Nephron (organoid): ENCODE measurements at regions not wholly inside any gene's neighbourhood (a gene's known extent, or its start where the extent isn't known, plus 50 kb on each side); places are given as distances from the start of the nearest gene placed in this dataset.
A peak's percentile ranks its signal among the peaks of the same experiment; 100 is the strongest.

Source experiments
- H3K27ac Mint-ChIP-seq, 3 experiments: 2 replicates each; pipeline ENCODE4 v1.8.0; 2020; ENCODE audit warnings: mixed read lengths in 3 of 3, mild to moderate bottlenecking in 2 of 3, moderate library complexity in 1 of 3
- H3K27me3 Mint-ChIP-seq: 2 replicates; pipeline ENCODE4 v1.8.0; 2021; ENCODE audit warnings: low read depth, mild to moderate bottlenecking, moderate library complexity, mixed read lengths
- H3K36me3 Mint-ChIP-seq: 2 replicates; pipeline ENCODE4 v1.8.0; 2020; ENCODE audit warnings: low read depth, mixed read lengths
- H3K4me1 Mint-ChIP-seq: 2 replicates; pipeline ENCODE4 v1.8.0; 2020; ENCODE audit warnings: mixed read lengths
- H3K4me3 Mint-ChIP-seq, 3 experiments: 2 replicates each; pipeline ENCODE4 v1.8.0; 2020; ENCODE audit warnings: mild to moderate bottlenecking in 3 of 3, mixed read lengths in 3 of 3, moderate library complexity in 2 of 3
- H3K9me3 Mint-ChIP-seq: 2 replicates; pipeline ENCODE4 v1.8.0; 2020; ENCODE audit warnings: mixed read lengths
- TF ChIP-seq, protein P1 (sequence below), 3 experiments: fragments of 200-600 bp; sonication (generic); IDR thresholded peaks; one replicate each; pipeline ENCODE4 v1.5.0; 2021; ENCODE audit warnings: antibody characterized with exemption in 3 of 3; ENCODE audit not compliant: unreplicated experiment in 3 of 3

DNA sequence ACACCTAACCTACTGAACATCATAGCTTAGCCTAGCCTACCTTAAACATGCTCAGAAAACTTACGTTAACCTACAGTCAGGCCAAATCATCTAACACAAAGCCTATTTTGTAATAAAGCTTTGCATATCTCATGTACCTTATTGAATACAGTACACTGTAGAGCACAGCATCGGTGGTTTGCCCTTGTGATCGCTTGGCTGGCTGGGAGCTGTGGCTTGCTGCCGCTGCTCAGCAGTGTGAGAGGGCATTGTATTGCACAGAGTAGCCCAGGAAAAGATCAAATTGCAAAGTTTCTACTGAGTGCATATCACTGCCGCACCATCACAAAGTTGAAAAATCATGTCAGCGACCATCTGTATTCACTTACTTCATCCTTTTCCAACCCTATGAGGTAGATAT is 62.3 kb upstream of the NCK2 start:
- H3K4me3 Mint-ChIP-seq = no peak overlapping the region
- H3K27me3 Mint-ChIP-seq = no peaks in the 10 kb centered on the region
- TF ChIP-seq, protein P1, sequence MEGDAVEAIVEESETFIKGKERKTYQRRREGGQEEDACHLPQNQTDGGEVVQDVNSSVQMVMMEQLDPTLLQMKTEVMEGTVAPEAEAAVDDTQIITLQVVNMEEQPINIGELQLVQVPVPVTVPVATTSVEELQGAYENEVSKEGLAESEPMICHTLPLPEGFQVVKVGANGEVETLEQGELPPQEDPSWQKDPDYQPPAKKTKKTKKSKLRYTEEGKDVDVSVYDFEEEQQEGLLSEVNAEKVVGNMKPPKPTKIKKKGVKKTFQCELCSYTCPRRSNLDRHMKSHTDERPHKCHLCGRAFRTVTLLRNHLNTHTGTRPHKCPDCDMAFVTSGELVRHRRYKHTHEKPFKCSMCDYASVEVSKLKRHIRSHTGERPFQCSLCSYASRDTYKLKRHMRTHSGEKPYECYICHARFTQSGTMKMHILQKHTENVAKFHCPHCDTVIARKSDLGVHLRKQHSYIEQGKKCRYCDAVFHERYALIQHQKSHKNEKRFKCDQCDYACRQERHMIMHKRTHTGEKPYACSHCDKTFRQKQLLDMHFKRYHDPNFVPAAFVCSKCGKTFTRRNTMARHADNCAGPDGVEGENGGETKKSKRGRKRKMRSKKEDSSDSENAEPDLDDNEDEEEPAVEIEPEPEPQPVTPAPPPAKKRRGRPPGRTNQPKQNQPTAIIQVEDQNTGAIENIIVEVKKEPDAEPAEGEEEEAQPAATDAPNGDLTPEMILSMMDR (IDR thresholded peaks at IDR 0.05; ENCODE audit: unreplicated experiment in 3 of 3) = no peak
- no peaks in the 10 kb centered on the region for H3K36me3 Mint-ChIP-seq
- no peaks in the 10 kb centered on the region for H3K9me3 Mint-ChIP-seq
- no peaks in the 10 kb centered on the region for H3K4me1 Mint-ChIP-seq
- no peak overlapping the region for H3K27ac Mint-ChIP-seq

DNA sequence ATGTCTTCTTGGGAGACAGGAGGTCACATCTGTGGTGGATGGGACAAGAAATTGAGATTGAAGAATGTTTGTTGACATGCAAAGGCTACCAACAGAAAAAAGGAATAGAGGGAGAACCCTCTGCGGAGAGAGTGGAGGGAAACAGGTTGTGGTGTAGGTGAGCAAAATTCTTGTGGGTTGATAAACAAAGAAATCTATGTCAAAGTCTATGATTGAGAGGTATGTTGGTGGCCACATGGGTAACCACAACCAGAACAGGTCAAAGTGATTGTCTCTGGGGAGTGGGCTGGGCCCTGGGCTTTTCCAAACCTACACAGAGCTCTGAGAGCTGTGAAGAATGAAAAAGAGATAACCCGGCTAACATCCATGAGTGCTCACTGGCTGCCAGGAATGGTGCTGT is 62.8 kb upstream of the NCK2 start:
- H3K27ac Mint-ChIP-seq = no peak overlapping the region

DNA sequence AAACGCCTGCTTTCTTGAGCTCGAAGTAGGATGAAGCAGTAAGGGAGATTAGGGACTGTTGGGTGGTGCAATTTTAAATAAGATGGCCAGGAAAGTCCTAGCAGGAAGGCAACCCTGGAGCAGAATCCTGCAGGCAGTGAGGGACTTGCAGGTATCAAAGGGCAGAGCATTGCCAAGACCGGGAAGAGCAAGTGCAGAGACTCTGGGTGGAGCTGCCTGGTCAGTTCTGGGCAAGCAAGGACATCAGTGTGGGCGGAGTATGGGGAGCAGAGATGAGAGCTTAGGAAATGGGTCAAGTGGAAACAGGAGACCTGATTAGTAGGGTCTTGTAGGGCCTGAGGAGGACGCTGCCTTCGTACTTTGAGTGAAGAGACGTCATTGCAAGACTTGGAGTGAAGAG is 64.4 kb upstream of the NCK2 start:
- TF ChIP-seq, protein P1 (IDR thresholded peaks at IDR 0.05; ENCODE audit: unreplicated experiment in 3 of 3) = no peak
- Mint-ChIP-seq H3K36me3 (no peaks in the 10 kb centered on the region), H3K4me1 (peaks cover 9% of the 10 kb centered on the region), H3K27ac (no peak overlapping the region), H3K4me3 (no peak overlapping the region), H3K9me3 (no peaks in the 10 kb centered on the region), H3K27me3 (no peaks in the 10 kb centered on the region)

More for the DNA sequence above, 62.8 kb upstream of the NCK2 start:
- Mint-ChIP-seq H3K9me3 (no peaks in the 10 kb centered on the region), H3K36me3 (no peaks in the 10 kb centered on the region), H3K4me1 (no peaks in the 10 kb centered on the region), H3K4me3 (no peak overlapping the region), H3K27me3 (no peaks in the 10 kb centered on the region)
- TF ChIP-seq, protein P1 (IDR thresholded peaks at IDR 0.05; ENCODE audit: unreplicated experiment in 3 of 3) = no peak

DNA sequence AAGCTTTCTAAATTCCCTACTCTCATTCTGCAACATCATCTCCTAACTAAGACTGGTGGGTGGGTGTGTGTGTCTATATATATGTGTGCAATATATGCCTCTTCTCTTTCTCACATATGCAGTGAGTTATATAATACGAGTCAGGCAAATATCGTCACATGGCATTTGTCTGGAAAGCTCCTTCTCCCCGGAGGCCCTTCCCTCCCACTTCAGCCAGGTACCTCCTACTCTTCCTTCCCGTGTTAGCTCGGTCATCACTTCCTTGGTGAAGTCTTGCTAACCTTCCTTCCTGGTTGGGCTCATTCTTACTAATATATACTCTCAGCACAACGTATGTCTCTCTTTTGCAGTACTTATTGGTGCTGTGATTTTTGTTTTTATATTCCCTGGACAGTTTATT is 66.4 kb upstream of the NCK2 start:
- H3K4me3 Mint-ChIP-seq = no peak overlapping the region
- H3K9me3 Mint-ChIP-seq = no peaks in the 10 kb centered on the region
- no peaks in the 10 kb centered on the region for H3K36me3 Mint-ChIP-seq
- H3K4me1 Mint-ChIP-seq = peaks cover 23% of the 10 kb centered on the region
- no peak overlapping the region for H3K27ac Mint-ChIP-seq
- TF ChIP-seq, protein P1 (IDR thresholded peaks at IDR 0.05; ENCODE audit: unreplicated experiment in 3 of 3) = no peak
- H3K27me3 Mint-ChIP-seq = no peaks in the 10 kb centered on the region

DNA sequence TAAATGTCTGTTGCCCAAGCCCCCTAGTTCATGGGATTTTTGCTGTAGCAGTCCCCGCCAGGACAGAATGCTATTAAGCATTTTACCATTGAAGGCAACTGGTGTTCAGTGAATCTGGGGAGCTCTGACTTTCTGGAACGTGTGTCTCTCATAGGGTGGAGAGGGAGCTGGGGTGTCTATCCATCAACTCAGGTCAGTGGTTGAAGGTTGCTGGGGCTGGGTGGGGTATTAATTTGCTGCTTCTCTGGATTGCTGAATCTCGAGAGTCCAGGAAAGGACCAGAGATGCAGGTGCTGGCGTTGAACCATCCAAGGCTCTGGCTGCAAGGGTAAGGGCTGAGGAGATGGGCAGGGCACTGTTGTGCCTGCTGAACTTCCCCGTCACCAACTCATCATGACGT is 66.8 kb upstream of the NCK2 start:
- H3K4me3 Mint-ChIP-seq = no peak overlapping the region
- no peaks in the 10 kb centered on the region for H3K27me3 Mint-ChIP-seq
- no peak overlapping the region for H3K27ac Mint-ChIP-seq
- TF ChIP-seq, protein P1 (IDR thresholded peaks at IDR 0.05; ENCODE audit: unreplicated experiment in 3 of 3) = no peak
- H3K9me3 Mint-ChIP-seq = no peaks in the 10 kb centered on the region
- H3K4me1 Mint-ChIP-seq = peaks cover 23% of the 10 kb centered on the region
- no peaks in the 10 kb centered on the region for H3K36me3 Mint-ChIP-seq

DNA sequence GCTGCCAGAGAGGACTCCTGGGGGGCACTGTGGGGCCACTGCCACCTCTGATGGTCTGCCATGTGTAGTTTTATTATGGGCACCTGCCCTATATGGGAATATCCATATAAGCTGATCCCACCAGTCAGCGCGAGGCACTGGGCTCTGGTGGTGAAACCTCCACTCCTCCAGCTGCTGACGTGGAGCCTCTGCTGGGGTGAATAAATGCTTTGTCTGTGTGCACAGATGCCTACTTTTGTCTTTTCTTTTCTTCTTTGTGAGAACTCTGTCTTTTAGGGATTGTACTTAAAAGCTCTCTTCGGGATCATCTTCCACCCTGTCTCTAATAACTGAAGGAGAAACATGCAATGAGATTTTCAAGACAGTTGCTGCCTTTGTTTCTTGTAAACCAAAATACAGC is 68.9 kb upstream of the NCK2 start:
- Mint-ChIP-seq H3K4me3 (no peak overlapping the region), H3K4me1 (peaks cover 23% of the 10 kb centered on the region), H3K27me3 (peaks cover 4% of the 10 kb centered on the region), H3K36me3 (no peaks in the 10 kb centered on the region), H3K9me3 (peaks cover 3% of the 10 kb centered on the region), H3K27ac (peak overlapping the region; percentile 2 to 16 (median 7))
- TF ChIP-seq, protein P1 (IDR thresholded peaks at IDR 0.05; ENCODE audit: unreplicated experiment in 3 of 3) = no peak
